SJCRH30 (cell line): ENCODE measurements at regions not wholly inside any gene's neighbourhood (a gene's known extent, or its start where the extent isn't known, plus 50 kb on each side); places are given as distances from the start of the nearest gene placed in this dataset.
A peak's percentile ranks its signal among the peaks of the same experiment; 100 is the strongest.

Source experiments
- DNase-seq, 2 experiments: peaks; one replicate each; pipeline ENCODE4 v3.0.0-alpha.2; 2015 to 2020
- H3K27ac ChIP-seq: fragments of 250-450 bp; sonication (Bioruptor Pico); 2 replicates; pipeline ENCODE4 v1.5.1; 2020; ENCODE audit warnings: mild to moderate bottlenecking, moderate library complexity
- H3K27me3 ChIP-seq: fragments of 250-450 bp; sonication (Bioruptor Pico); 2 replicates; pipeline ENCODE4 v1.5.1; 2020; ENCODE audit warnings: mild to moderate bottlenecking, moderate library complexity
- H3K36me3 ChIP-seq: fragments of 250-450 bp; sonication (Bioruptor Pico); 2 replicates; pipeline ENCODE4 v1.5.1; 2020; ENCODE audit warnings: mild to moderate bottlenecking, moderate library complexity
- H3K4me1 ChIP-seq: fragments of 250-450 bp; sonication (Bioruptor Pico); 2 replicates; pipeline ENCODE4 v1.5.1; 2020; ENCODE audit warnings: mild to moderate bottlenecking, moderate library complexity
- H3K4me3 ChIP-seq: fragments of 250-450 bp; sonication (Bioruptor Pico); 2 replicates; pipeline ENCODE4 v1.5.1; 2020; ENCODE audit warnings: mild to moderate bottlenecking, moderate library complexity
- H3K9me3 ChIP-seq: fragments of 250-450 bp; sonication (Bioruptor Pico); replicated peaks from 2 replicates; pipeline ENCODE4 v1.5.1; 2020; ENCODE audit warnings: mild to moderate bottlenecking, moderate library complexity

DNA sequence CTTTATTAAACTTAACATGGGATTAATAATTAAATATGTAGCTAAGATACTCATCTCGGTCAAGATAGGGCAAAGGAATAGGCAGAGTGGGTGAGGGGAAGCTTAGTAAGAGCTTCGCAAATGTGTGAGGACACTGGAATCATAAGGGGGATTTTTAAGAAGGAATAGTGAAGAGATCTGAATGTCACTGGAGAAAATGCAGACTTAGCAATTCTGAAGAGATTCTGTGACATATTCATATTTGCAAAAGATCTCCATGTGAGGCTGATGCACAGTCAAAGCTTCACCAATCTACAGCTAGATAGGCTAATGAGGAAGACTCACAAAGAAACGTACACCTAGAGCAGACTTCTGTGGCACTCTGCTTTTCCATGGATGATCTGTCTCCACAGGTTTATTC, 1202.8 kb upstream of the CDH6 start:
- no peak overlapping the region for H3K27ac ChIP-seq
- no peaks in the 10 kb centered on the region for H3K4me1 ChIP-seq
- no peaks in the 10 kb centered on the region for H3K27me3 ChIP-seq
- DNase-seq, result no peak
- H3K36me3 ChIP-seq, result no peaks in the 10 kb centered on the region
- no peak overlapping the region for H3K4me3 ChIP-seq
- H3K9me3 ChIP-seq, result no peaks in the 10 kb centered on the region

DNA sequence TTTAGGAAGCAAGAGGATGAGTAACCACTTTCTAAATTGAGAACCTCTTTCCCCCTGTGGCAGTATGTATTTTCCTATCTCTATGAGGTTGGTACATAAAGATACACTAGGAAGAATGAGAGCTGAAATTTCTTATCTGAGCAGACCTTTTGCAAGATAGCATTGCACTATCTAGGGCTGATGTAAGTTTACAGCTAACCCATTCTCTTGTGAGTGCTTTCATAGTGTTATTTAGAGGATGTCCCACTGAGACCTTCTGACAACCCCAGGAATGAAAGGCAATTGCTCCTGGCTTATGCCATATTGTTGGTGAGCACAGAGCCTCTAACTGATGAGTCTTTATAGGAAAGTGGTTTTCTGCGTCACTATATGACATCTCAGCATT, 1209.3 kb upstream of the CDH6 start:
- H3K27me3 ChIP-seq, result no peaks in the 10 kb centered on the region
- no peak overlapping the region for H3K4me3 ChIP-seq
- no peak for DNase-seq
- no peaks in the 10 kb centered on the region for H3K4me1 ChIP-seq
- no peaks in the 10 kb centered on the region for H3K36me3 ChIP-seq
- no peak overlapping the region for H3K27ac ChIP-seq
- no peaks in the 10 kb centered on the region for H3K9me3 ChIP-seq

- H3K4me3 ChIP-seq, result no peak overlapping the region
- no peak for DNase-seq
- no peaks in the 10 kb centered on the region for H3K36me3 ChIP-seq
- no peaks in the 10 kb centered on the region for H3K9me3 ChIP-seq
- H3K27ac ChIP-seq, result no peak overlapping the region
- H3K27me3 ChIP-seq, result no peaks in the 10 kb centered on the region
- no peaks in the 10 kb centered on the region for H3K4me1 ChIP-seq
These were observed 1209.8 kb upstream of the CDH6 start for GRCh38 chr5:29983528-29984155.

DNA sequence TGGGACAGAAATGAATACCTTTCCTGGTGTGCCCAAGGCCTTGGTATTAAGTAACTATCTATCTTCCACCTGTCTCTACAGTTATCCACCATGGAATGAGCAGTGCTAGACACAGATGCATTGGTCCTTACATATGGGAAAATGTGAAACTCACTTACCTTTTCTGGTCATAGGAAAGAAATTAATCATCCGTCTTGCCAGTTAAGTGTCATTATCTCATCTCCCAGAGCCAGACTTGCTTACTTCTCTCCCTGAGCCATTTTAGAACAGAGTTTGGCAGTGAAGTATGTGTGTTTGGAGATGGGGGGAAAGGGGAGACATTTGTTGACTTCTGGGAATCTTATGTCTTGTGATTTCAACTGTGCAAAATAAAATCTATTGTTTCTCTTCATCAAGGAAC, 1211.0 kb upstream of the CDH6 start:
- Histone ChIP-seq H3K27me3 (no peaks in the 10 kb centered on the region), H3K9me3 (no peaks in the 10 kb centered on the region), H3K4me3 (no peak overlapping the region), H3K4me1 (no peaks in the 10 kb centered on the region), H3K36me3 (no peaks in the 10 kb centered on the region), H3K27ac (no peak overlapping the region)
- no peak for DNase-seq

DNA sequence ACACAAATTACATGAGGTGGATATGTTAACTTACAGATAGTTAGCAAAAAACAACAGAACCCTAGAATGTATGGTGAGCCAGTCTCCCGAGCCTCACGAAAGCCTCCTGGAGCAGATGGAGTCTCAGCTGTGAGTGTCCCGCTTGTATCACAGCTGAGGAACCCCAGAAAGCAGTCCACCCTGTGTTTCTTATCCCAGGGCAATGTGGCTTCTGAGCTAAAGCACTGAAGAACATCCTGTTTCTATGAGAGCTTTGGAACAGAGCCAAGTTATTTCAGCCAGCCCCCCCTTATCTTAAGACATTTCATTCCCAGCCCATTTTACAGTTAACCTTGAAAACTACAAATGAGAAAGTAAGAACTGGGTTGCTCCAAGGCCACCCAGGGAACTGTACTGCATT, 1220.9 kb upstream of the CDH6 start:
- DNase-seq, result no peak
- Histone ChIP-seq H3K27ac (no peak overlapping the region), H3K4me1 (no peaks in the 10 kb centered on the region), H3K4me3 (no peak overlapping the region), H3K27me3 (no peaks in the 10 kb centered on the region), H3K36me3 (no peaks in the 10 kb centered on the region), H3K9me3 (no peaks in the 10 kb centered on the region)

DNA sequence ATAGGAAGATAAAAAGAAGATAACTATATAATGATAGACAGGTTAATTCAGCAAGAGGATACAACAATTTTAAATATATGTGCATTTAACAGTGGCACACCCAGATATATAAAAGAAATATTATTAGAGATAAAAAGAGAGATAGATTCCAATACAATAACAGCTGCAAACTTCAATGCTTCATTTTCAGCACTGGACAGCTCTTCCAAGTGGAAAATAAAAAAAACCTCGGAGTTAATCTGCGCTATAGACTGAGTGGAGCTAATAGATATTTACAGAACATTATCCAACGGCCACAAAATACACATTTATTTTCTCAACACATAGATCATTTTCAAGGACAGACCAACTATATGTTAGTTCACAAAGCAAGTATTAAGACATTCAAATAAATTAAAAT, 1229.5 kb upstream of the CDH6 start:
- peak in 1 of 2 experiments; percentile 19 for DNase-seq

GRCh38 chr5:29960323-29960722, 1233.2 kb upstream of the CDH6 start:
- no peaks in the 10 kb centered on the region for H3K9me3 ChIP-seq
- DNase-seq, result no peak

More for the DNA sequence above, 1229.5 kb upstream of the CDH6 start:
- Histone ChIP-seq H3K36me3 (no peaks in the 10 kb centered on the region), H3K4me1 (no peaks in the 10 kb centered on the region), H3K27me3 (no peaks in the 10 kb centered on the region), H3K4me3 (no peak overlapping the region), H3K9me3 (no peaks in the 10 kb centered on the region), H3K27ac (no peak overlapping the region)

DNA sequence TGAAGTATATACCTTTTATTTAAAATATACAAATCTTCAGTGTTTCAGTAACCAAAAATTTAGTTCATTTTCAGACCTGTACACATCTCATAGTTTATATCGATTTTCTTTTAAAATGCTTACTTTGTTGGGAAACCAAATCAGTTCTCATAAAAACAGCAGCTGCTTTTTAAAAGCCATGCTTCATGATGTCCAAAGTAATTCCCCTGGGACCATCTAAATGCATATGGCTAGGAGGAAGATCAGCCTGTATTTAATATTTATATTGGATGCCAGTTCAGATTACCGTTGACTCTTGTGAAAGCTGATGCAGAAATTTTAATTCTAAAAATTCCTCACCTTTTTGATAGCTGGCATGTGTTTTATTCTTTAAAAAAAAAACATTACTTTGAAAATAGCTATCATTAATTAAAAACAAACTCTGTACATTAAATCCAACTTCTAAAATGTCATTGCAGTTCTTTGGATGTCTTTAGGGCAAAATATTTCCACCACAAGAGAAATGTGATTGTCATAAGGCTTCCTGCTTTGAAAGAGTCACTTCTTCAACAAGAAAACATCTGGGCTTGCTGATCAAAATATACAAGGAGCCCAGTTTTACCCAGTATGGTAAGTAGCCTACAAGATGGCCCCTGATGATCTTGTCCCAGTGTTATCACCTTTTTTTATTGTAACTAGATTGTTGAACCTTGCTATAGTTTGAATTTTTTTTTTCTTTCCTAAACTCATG, 1242.9 kb upstream of the CDH6 start:
- H3K4me3 ChIP-seq, result no peak overlapping the region
- no peaks in the 10 kb centered on the region for H3K27me3 ChIP-seq
- no peak overlapping the region for H3K27ac ChIP-seq
- no peaks in the 10 kb centered on the region for H3K4me1 ChIP-seq
- no peaks in the 10 kb centered on the region for H3K9me3 ChIP-seq
- peak in 1 of 2 experiments; percentile 14 for DNase-seq
- no peaks in the 10 kb centered on the region for H3K36me3 ChIP-seq

More at GRCh38 chr5:29960323-29960722, 1233.2 kb upstream of the CDH6 start:
- no peak overlapping the region for H3K4me3 ChIP-seq
- H3K36me3 ChIP-seq, result no peaks in the 10 kb centered on the region
- H3K27me3 ChIP-seq, result no peaks in the 10 kb centered on the region
- H3K27ac ChIP-seq, result no peak overlapping the region
- H3K4me1 ChIP-seq, result no peaks in the 10 kb centered on the region

GRCh38 chr5:29949301-29949872, 1244.1 kb upstream of the CDH6 start:
- DNase-seq, result no peak
- Histone ChIP-seq H3K4me1 (no peaks in the 10 kb centered on the region), H3K9me3 (no peaks in the 10 kb centered on the region), H3K27ac (no peak overlapping the region), H3K36me3 (no peaks in the 10 kb centered on the region), H3K27me3 (no peaks in the 10 kb centered on the region), H3K4me3 (no peak overlapping the region)

- no peak for DNase-seq
- no peak overlapping the region for H3K4me3 ChIP-seq
- H3K36me3 ChIP-seq, result no peaks in the 10 kb centered on the region
- H3K9me3 ChIP-seq, result no peaks in the 10 kb centered on the region
- no peaks in the 10 kb centered on the region for H3K27me3 ChIP-seq
- no peak overlapping the region for H3K27ac ChIP-seq
- H3K4me1 ChIP-seq, result peaks cover 3% of the 10 kb centered on the region; the same call in 1 of the 2 replicates
These were observed 1249.2 kb upstream of the CDH6 start for GRCh38 chr5:29944327-29944726.

GRCh38 chr5:29942089-29942488, 1251.4 kb upstream of the CDH6 start:
- H3K9me3 ChIP-seq, result no peaks in the 10 kb centered on the region
- H3K36me3 ChIP-seq, result no peaks in the 10 kb centered on the region
- H3K27me3 ChIP-seq, result no peaks in the 10 kb centered on the region
- peaks cover 3% of the 10 kb centered on the region; the same call in 1 of the 2 replicates for H3K4me1 ChIP-seq
- H3K27ac ChIP-seq, result no peak overlapping the region
- H3K4me3 ChIP-seq, result no peak overlapping the region
- no peak for DNase-seq

- H3K36me3 ChIP-seq, result no peaks in the 10 kb centered on the region
- peaks cover 3% of the 10 kb centered on the region; the same call in 1 of the 2 replicates for H3K4me1 ChIP-seq
- DNase-seq, result peak; percentile 14 to 68
- H3K9me3 ChIP-seq, result no peaks in the 10 kb centered on the region
- H3K4me3 ChIP-seq, result no peak overlapping the region
- H3K27me3 ChIP-seq, result no peaks in the 10 kb centered on the region
- H3K27ac ChIP-seq, result peak overlapping the region; percentile 19; the same call in 1 of the 2 replicates
These were observed 1253.5 kb upstream of the CDH6 start for GRCh38 chr5:29939988-29940387.

- Histone ChIP-seq H3K27ac (no peak overlapping the region), H3K4me3 (no peak overlapping the region), H3K27me3 (no peaks in the 10 kb centered on the region), H3K36me3 (no peaks in the 10 kb centered on the region), H3K9me3 (no peaks in the 10 kb centered on the region), H3K4me1 (peaks cover 2% of the 10 kb centered on the region; the same call in 1 of the 2 replicates)
- no peak for DNase-seq
These were observed 1258.1 kb upstream of the CDH6 start for GRCh38 chr5:29935371-29935770.

DNA sequence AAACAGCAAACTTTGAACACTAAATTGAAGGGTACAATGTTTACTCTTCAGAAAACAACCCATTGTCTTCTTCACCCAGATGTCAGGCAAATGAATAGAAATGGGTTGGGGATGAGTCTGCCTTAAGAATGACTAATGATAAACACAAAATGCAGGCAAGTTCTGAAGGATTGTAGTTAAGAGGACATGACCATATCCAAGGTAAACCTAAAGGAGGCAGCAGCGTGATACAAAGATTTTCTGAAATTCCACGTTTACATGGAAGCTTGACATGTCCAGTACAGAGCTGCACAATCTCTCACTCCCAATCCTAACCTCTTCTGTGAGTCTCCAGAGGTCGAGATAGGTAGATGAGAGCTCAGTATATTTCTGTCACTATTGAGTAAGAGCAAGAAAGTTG, 1263.2 kb upstream of the CDH6 start:
- DNase-seq, result peak in 1 of 2 experiments; percentile 5
- Histone ChIP-seq H3K27ac (no peak overlapping the region), H3K9me3 (no peaks in the 10 kb centered on the region), H3K4me1 (no peaks in the 10 kb centered on the region), H3K27me3 (no peaks in the 10 kb centered on the region), H3K36me3 (no peaks in the 10 kb centered on the region), H3K4me3 (no peak overlapping the region)

DNA sequence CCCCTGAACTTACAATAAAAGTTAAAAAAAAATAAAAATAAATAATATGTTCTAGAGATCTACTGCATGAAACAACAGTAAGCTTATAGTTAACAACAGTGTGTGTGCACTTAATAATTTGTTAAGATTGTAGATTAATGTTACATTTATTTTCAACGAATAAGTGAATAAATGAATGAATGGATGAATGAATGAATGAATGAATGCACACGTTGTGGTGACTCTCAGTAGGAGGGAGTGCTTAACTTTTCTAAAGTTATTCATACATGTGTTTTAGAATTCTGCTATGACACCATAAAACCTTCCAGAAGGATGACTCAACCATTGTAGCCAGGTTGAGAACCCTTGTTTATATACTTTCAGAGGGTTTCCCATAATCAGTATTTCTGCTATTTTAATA, 1269.4 kb upstream of the CDH6 start:
- Histone ChIP-seq H3K4me3 (no peak overlapping the region), H3K27me3 (no peaks in the 10 kb centered on the region), H3K4me1 (no peaks in the 10 kb centered on the region), H3K27ac (no peak overlapping the region), H3K36me3 (no peaks in the 10 kb centered on the region), H3K9me3 (no peaks in the 10 kb centered on the region)
- no peak for DNase-seq
